T-cell (primary cell): ENCODE measurements at regions not wholly inside any gene's neighbourhood (a gene's known extent, or its start where the extent isn't known, plus 50 kb on each side); places are given as distances from the start of the nearest gene placed in this dataset.

Experiments
- ATAC-seq, 4 experiments: fragments of 200-7000 bp in 3 of 4; fragments of 150-1000 bp in 1 of 4; cut with Tn5 transposase; replicated peaks in 1 of 4; 1 replicate in 3 of 4; 2 replicates in 1 of 4; pipeline ENCODE4 v1.10.0; 2021; ENCODE audit warnings: moderate library complexity in 3 of 4, mild to moderate bottlenecking in 2 of 4, moderate number of reproducible peaks in 1 of 4
- CTCF ChIA-PET, 2 donors: fragments of 300-600 bp; sonication (Branson Sonifier 250); formaldehyde crosslinking; loops; one replicate each; lab custom pipeline; 2022; ENCODE audit warnings: antibody characterized with exemption in 2 of 2; lab: Charles Lee
- POLR2A ChIA-PET, 2 donors: fragments of 300-600 bp; sonication (Branson Sonifier 250); formaldehyde crosslinking; loops; one replicate each; lab custom pipeline; 2022; ENCODE audit warnings: antibody characterized with exemption in 2 of 2; lab: Charles Lee
- DNase-seq, 35 experiments: peaks; one replicate each; pipeline versions ENCODE4 v3.0.0 to v3.0.0-alpha.2; 2013 to 2023
- H3K27ac ChIP-seq: one replicate; pipeline ENCODE4 v1.5.1; 2013; ENCODE audit warnings: low read length
- H3K27me3 ChIP-seq, 2 experiments: replicated peaks in 1 of 2; 1 replicate in 1 of 2; 2 replicates in 1 of 2; pipeline versions ENCODE4 v1.6.1 to v1.7.0; 2013; ENCODE audit warnings: low read length in 1 of 2, mixed read lengths in 1 of 2; ENCODE audit not compliant: control insufficient read depth in 2 of 2, insufficient read depth in 2 of 2; ENCODE audit errors: extremely low read depth in 1 of 2
- H3K36me3 ChIP-seq, 2 donors: 1 replicate in 1 of 2; 2 replicates in 1 of 2; pipeline versions ENCODE4 v1.6.1 to v1.7.0; 2013; ENCODE audit warnings: low read length in 1 of 2; ENCODE audit not compliant: control insufficient read depth in 2 of 2, insufficient read depth in 1 of 2; ENCODE audit errors: extremely low read depth in 1 of 2
- H3K4me1 ChIP-seq, 2 experiments: 1 replicate in 1 of 2; 2 replicates in 1 of 2; pipeline versions ENCODE4 v1.6.1 to v1.7.0; 2013; ENCODE audit warnings: low read length in 2 of 2, mixed read lengths in 1 of 2; ENCODE audit not compliant: insufficient read depth in 2 of 2, control insufficient read depth in 1 of 2; ENCODE audit errors: extremely low read depth in 1 of 2
- H3K4me3 ChIP-seq, 2 donors: 1 replicate in 1 of 2; 2 replicates in 1 of 2; pipeline versions ENCODE4 v1.5.1 to v1.7.0; 2013; ENCODE audit warnings: mild to moderate bottlenecking in 2 of 2, low read length in 1 of 2, moderate library complexity in 1 of 2; ENCODE audit not compliant: control insufficient read depth in 1 of 2; ENCODE audit errors: extremely low read depth in 1 of 2
- H3K9me3 ChIP-seq: 2 replicates; pipeline ENCODE4 v1.7.0; 2013
- H3K27ac Mint-ChIP-seq, 2 donors: one replicate each; pipeline ENCODE4 v1.8.0; 2020 to 2021; ENCODE audit warnings: mild to moderate bottlenecking in 2 of 2, mixed read lengths in 2 of 2
- H3K27me3 Mint-ChIP-seq, 2 donors: one replicate each; pipeline ENCODE4 v1.8.0; 2021 to 2022; ENCODE audit warnings: mixed read lengths in 2 of 2
- H3K36me3 Mint-ChIP-seq: one replicate; pipeline ENCODE4 v1.8.0; 2021; ENCODE audit warnings: mixed read lengths
- H3K4me1 Mint-ChIP-seq, 3 donors: one replicate each; pipeline ENCODE4 v1.8.0; 2020 to 2022; ENCODE audit warnings: mixed read lengths in 3 of 3, mild to moderate bottlenecking in 1 of 3
- H3K4me3 Mint-ChIP-seq, 3 donors: one replicate each; pipeline ENCODE4 v1.8.0; 2020 to 2022; ENCODE audit warnings: mild to moderate bottlenecking in 3 of 3, mixed read lengths in 3 of 3, moderate library complexity in 3 of 3
- H3K9me3 Mint-ChIP-seq, 3 donors: one replicate each; pipeline ENCODE4 v1.8.0; 2020 to 2022; ENCODE audit warnings: mixed read lengths in 3 of 3
- WGBS: methylation state at CpG from one replicate; pipeline ENCODE4 v1.1.5; 2013; ENCODE audit warnings: missing lambda C conversion rate; ENCODE audit not compliant: insufficient coverage; 5-methylcytosine and 5-hydroxymethylcytosine counted together

GRCh38 chr1:37112430-37112829 is 78.1 kb upstream of the GRIK3 start:
- H3K9me3 ChIP-seq: no peaks in the 10 kb centered on the region
- no peaks in the 10 kb centered on the region for H3K36me3 ChIP-seq
- ChIA-PET POLR2A (no interaction called here), CTCF (no interaction called here)
- DNase-seq (no peak), ATAC-seq (no peak)
- H3K27ac ChIP-seq: no peak overlapping the region
- no peak overlapping the region for H3K4me3 Mint-ChIP-seq
- H3K27me3 Mint-ChIP-seq: peaks cover 21 to 25% of the 10 kb centered on the region in 2 donors
- H3K4me1 Mint-ChIP-seq: no peaks in the 10 kb centered on the region
- no peak overlapping the region for H3K27ac Mint-ChIP-seq
- H3K9me3 Mint-ChIP-seq: no peaks in the 10 kb centered on the region
- H3K4me3 ChIP-seq: no peak overlapping the region
- 20% methylated on average over 1 of the region's 1 CpG for WGBS
- peaks cover 0 to 12% of the 10 kb centered on the region in 2 experiments for H3K27me3 ChIP-seq
- no peaks in the 10 kb centered on the region for H3K36me3 Mint-ChIP-seq
- H3K4me1 ChIP-seq: no peaks in the 10 kb centered on the region

- H3K27ac ChIP-seq: no peak overlapping the region
- no peaks in the 10 kb centered on the region for H3K4me1 ChIP-seq
- ChIA-PET POLR2A (no interaction called here), CTCF (no interaction called here)
- Mint-ChIP-seq H3K27me3 (peaks cover 18 to 20% of the 10 kb centered on the region in 2 donors), H3K4me1 (no peaks in the 10 kb centered on the region), H3K9me3 (no peaks in the 10 kb centered on the region), H3K4me3 (no peak overlapping the region), H3K27ac (no peak overlapping the region), H3K36me3 (no peaks in the 10 kb centered on the region)
- WGBS: 64% methylated on average over 3 of the region's 6 CpGs
- no peak for DNase-seq
- no peak for ATAC-seq
- peaks cover 0 to 9% of the 10 kb centered on the region in 2 experiments for H3K27me3 ChIP-seq
- H3K36me3 ChIP-seq: no peaks in the 10 kb centered on the region
- no peak overlapping the region for H3K4me3 ChIP-seq
- no peaks in the 10 kb centered on the region for H3K9me3 ChIP-seq
Observed at GRCh38 chr1:37113285-37113997, 79.1 kb upstream of the GRIK3 start.

GRCh38 chr1:37118790-37119189 is 84.5 kb upstream of the GRIK3 start:
- ATAC-seq (no peak), DNase-seq (no peak)
- Histone ChIP-seq H3K27me3 (peaks cover 0 to 16% of the 10 kb centered on the region in 2 experiments), H3K9me3 (no peaks in the 10 kb centered on the region), H3K36me3 (no peaks in the 10 kb centered on the region), H3K4me3 (no peak overlapping the region), H3K27ac (no peak overlapping the region), H3K4me1 (no peaks in the 10 kb centered on the region)
- H3K4me1 Mint-ChIP-seq: no peaks in the 10 kb centered on the region
- H3K9me3 Mint-ChIP-seq: peaks cover 0 to 7% (median 6%) of the 10 kb centered on the region in 3 donors
- WGBS: 20% methylated on average over 1 of the region's 1 CpG
- POLR2A ChIA-PET: no interaction called here
- peaks cover 17 to 22% of the 10 kb centered on the region in 2 donors for H3K27me3 Mint-ChIP-seq
- CTCF ChIA-PET: no interaction called here
- H3K4me3 Mint-ChIP-seq: no peak overlapping the region
- no peak overlapping the region for H3K27ac Mint-ChIP-seq
- H3K36me3 Mint-ChIP-seq: no peaks in the 10 kb centered on the region

- Histone ChIP-seq H3K27ac (no peak overlapping the region), H3K4me3 (no peak overlapping the region), H3K9me3 (no peaks in the 10 kb centered on the region), H3K36me3 (no peaks in the 10 kb centered on the region), H3K27me3 (peaks cover 0 to 13% of the 10 kb centered on the region in 2 experiments), H3K4me1 (no peaks in the 10 kb centered on the region)
- Mint-ChIP-seq H3K9me3 (peaks cover 0 to 7% (median 6%) of the 10 kb centered on the region in 3 donors), H3K36me3 (no peaks in the 10 kb centered on the region), H3K4me3 (no peak overlapping the region), H3K27ac (no peak overlapping the region), H3K27me3 (peaks cover 17 to 20% of the 10 kb centered on the region in 2 donors), H3K4me1 (no peaks in the 10 kb centered on the region)
- ATAC-seq (no peak), DNase-seq (no peak)
- ChIA-PET CTCF (no interaction called here), POLR2A (no interaction called here)
- WGBS: 87% methylated on average over 5 of the region's 6 CpGs
Observed at GRCh38 chr1:37120279-37120678, 86.0 kb upstream of the GRIK3 start.

- peaks cover 0 to 20% of the 10 kb centered on the region in 2 experiments for H3K27me3 ChIP-seq
- H3K9me3 Mint-ChIP-seq: peaks cover 0 to 7% (median 6%) of the 10 kb centered on the region in 3 donors
- no peak overlapping the region for H3K27ac Mint-ChIP-seq
- WGBS: 69% methylated on average over 3 of the region's 9 CpGs
- ATAC-seq: no peak
- H3K4me1 ChIP-seq: no peaks in the 10 kb centered on the region
- no peaks in the 10 kb centered on the region for H3K9me3 ChIP-seq
- H3K4me3 Mint-ChIP-seq: no peak overlapping the region
- DNase-seq: no peak
- ChIA-PET CTCF (no interaction called here), POLR2A (no interaction called here)
- peaks cover 19 to 21% of the 10 kb centered on the region in 2 donors for H3K27me3 Mint-ChIP-seq
- no peaks in the 10 kb centered on the region for H3K4me1 Mint-ChIP-seq
- H3K27ac ChIP-seq: no peak overlapping the region
- H3K4me3 ChIP-seq: no peak overlapping the region
- H3K36me3 ChIP-seq: no peaks in the 10 kb centered on the region
- H3K36me3 Mint-ChIP-seq: no peaks in the 10 kb centered on the region
Observed at GRCh38 chr1:37123276-37124115, 89.2 kb upstream of the GRIK3 start.

- Histone ChIP-seq H3K9me3 (no peaks in the 10 kb centered on the region), H3K27ac (no peak overlapping the region), H3K36me3 (no peaks in the 10 kb centered on the region), H3K4me1 (no peaks in the 10 kb centered on the region), H3K27me3 (peaks cover 0 to 19% of the 10 kb centered on the region in 2 experiments), H3K4me3 (no peak overlapping the region)
- H3K4me3 Mint-ChIP-seq: no peak overlapping the region
- H3K36me3 Mint-ChIP-seq: no peaks in the 10 kb centered on the region
- DNase-seq (no peak), ATAC-seq (no peak)
- POLR2A ChIA-PET: no interaction called here
- no peaks in the 10 kb centered on the region for H3K4me1 Mint-ChIP-seq
- peaks cover 15 to 18% of the 10 kb centered on the region in 2 donors for H3K27me3 Mint-ChIP-seq
- H3K9me3 Mint-ChIP-seq: peaks cover 0 to 7% (median 6%) of the 10 kb centered on the region in 3 donors
- CTCF ChIA-PET: no interaction called here
- 73% methylated on average over 3 of the region's 6 CpGs for WGBS
- H3K27ac Mint-ChIP-seq: no peak overlapping the region
Observed at GRCh38 chr1:37124501-37124900, 90.2 kb upstream of the GRIK3 start.
